Keratinocyte (primary cell): ENCODE measurements at regions not wholly inside any gene's neighbourhood (a gene's known extent, or its start where the extent isn't known, plus 50 kb on each side); places are given as distances from the start of the nearest gene placed in this dataset.

ENCODE experiments used
- DNase-seq: peaks from one replicate; pipeline ENCODE4 v3.0.0-alpha.2; 2011; ENCODE audit warnings: low read depth, missing footprints, low spot score
- FAIRE-seq: peaks from 2 replicates; lab custom pipeline; 2011; peaks lifted over from hg19 to GRCh38; lab: Jason Lieb, UNC
- H2AFZ ChIP-seq: 2 replicates; pipeline ENCODE4 v1.6.0; 2012; ENCODE audit warnings: low read length, control low read depth, inconsistent platforms; ENCODE audit not compliant: control insufficient read depth
- H3K27ac ChIP-seq: 2 replicates; pipeline ENCODE4 v1.5.1; 2011; ENCODE audit warnings: low read length; ENCODE audit not compliant: control insufficient read depth, insufficient read depth
- H3K27me3 ChIP-seq: 3 replicates; pipeline ENCODE4 v1.6.0; 2011; ENCODE audit warnings: low read length; ENCODE audit not compliant: control insufficient read depth, insufficient read depth; ENCODE audit errors: extremely low read depth
- H3K36me3 ChIP-seq, 2 experiments: 2 replicates in 1 of 2; 3 replicates in 1 of 2; pipeline ENCODE4 v1.5.1; 2011; ENCODE audit warnings: low read length in 2 of 2, mild to moderate bottlenecking in 1 of 2; ENCODE audit not compliant: control insufficient read depth in 2 of 2, insufficient read depth in 2 of 2; ENCODE audit errors: extremely low read depth in 1 of 2
- H3K4me1 ChIP-seq: 3 replicates; pipeline ENCODE4 v1.5.1; 2011; ENCODE audit warnings: low read length; ENCODE audit not compliant: control insufficient read depth, insufficient read depth; ENCODE audit errors: extremely low read depth
- H3K4me2 ChIP-seq: 3 replicates; pipeline ENCODE4 v1.6.0; 2011; ENCODE audit warnings: low read depth, low read length; ENCODE audit not compliant: control insufficient read depth, insufficient read depth; ENCODE audit errors: extremely low read depth
- H3K4me3 ChIP-seq, 3 experiments: fragments of 200-600 bp in 1 of 3; sonication (generic) in 1 of 3; 2 replicates in 2 of 3; 3 replicates in 1 of 3; pipeline ENCODE4 v1.5.1; 2011 to 2016; ENCODE audit warnings: low read length in 3 of 3, mild to moderate bottlenecking in 3 of 3, control low read depth in 2 of 3, inconsistent platforms in 1 of 3, low read depth in 1 of 3, mixed read lengths in 1 of 3, mixed run types in 1 of 3, moderate library complexity in 1 of 3; ENCODE audit not compliant: control insufficient read depth in 2 of 3, insufficient read depth in 2 of 3; ENCODE audit errors: extremely low read depth in 1 of 3
- H3K79me2 ChIP-seq: 2 replicates; pipeline ENCODE4 v1.6.0; 2012; ENCODE audit warnings: low read length; ENCODE audit not compliant: control insufficient read depth, insufficient read depth
- H3K9ac ChIP-seq: 3 replicates; pipeline ENCODE4 v1.6.0; 2011; ENCODE audit warnings: low read length; ENCODE audit not compliant: control insufficient read depth, insufficient read depth; ENCODE audit errors: extremely low read depth
- H3K9me1 ChIP-seq: 3 replicates; pipeline ENCODE4 v1.6.0; 2011; ENCODE audit warnings: low read length; ENCODE audit not compliant: control insufficient read depth, insufficient read depth; ENCODE audit errors: extremely low read depth
- H3K9me3 ChIP-seq: 2 replicates; pipeline ENCODE4 v1.5.1; 2012; ENCODE audit warnings: low read depth, low read length; ENCODE audit not compliant: control insufficient read depth
- H4K20me1 ChIP-seq: 3 replicates; pipeline ENCODE4 v1.6.0; 2011; ENCODE audit warnings: low read length; ENCODE audit not compliant: control insufficient read depth, insufficient read depth; ENCODE audit errors: extremely low read depth
- CTCF ChIP-seq, 3 experiments: IDR thresholded peaks in 1 of 3; conservative IDR thresholded peaks in 1 of 3; optimal IDR thresholded peaks in 1 of 3; 2 replicates in 2 of 3; 3 replicates in 1 of 3; pipeline versions ENCODE3 to v1.5.1; 2011; ENCODE audit warnings: low read length in 3 of 3, mild to moderate bottlenecking in 3 of 3, moderate library complexity in 2 of 3, control low read depth in 1 of 3, inconsistent platforms in 1 of 3; ENCODE audit not compliant: insufficient read depth in 2 of 3; ENCODE audit errors: extremely low read depth in 1 of 3
- EZH2 ChIP-seq: IDR thresholded peaks from one replicate; pipeline ENCODE4 v1.6.1; 2012; ENCODE audit warnings: inconsistent platforms, mild to moderate bottlenecking, low read length, moderate library complexity
- dilution Hi-C: fragments of 300-500 bp; cut with MboI; formaldehyde crosslinking; loops from one replicate; pipeline ENCODE4 v1.7.0; 2020; ENCODE audit warnings: low sequenced_read_pairs; ENCODE audit not compliant: extremely low pct_ligation_motif_present

GRCh38 chr17:13981881-13982280 is 87.4 kb upstream of the COX10 start:
- DNase-seq (no peak), FAIRE-seq (no peak)
- no peaks in the 10 kb centered on the region for H3K27me3 ChIP-seq
- H3K36me3 ChIP-seq = no peaks in the 10 kb centered on the region
- no peaks in the 10 kb centered on the region for H3K9me3 ChIP-seq
- H3K27ac ChIP-seq = no peak overlapping the region
- no peaks in the 10 kb centered on the region for H4K20me1 ChIP-seq
- H3K4me1 ChIP-seq = no peaks in the 10 kb centered on the region
- H2AFZ ChIP-seq = no peak overlapping the region
- no peak overlapping the region for H3K9ac ChIP-seq
- H3K79me2 ChIP-seq = no peaks in the 10 kb centered on the region
- H3K4me2 ChIP-seq = no peak overlapping the region
- H3K4me3 ChIP-seq = no peak overlapping the region
- no peak for TF ChIP-seq EZH2
- no peak for TF ChIP-seq CTCF (optimal IDR thresholded peaks at IDR 0.05 in 1 of 3, IDR thresholded peaks at IDR 0.05 in 1 of 3, conservative IDR thresholded peaks at IDR 0.05 in 1 of 3; ENCODE audit: extremely low read depth in 1 of 3, insufficient read depth in 2 of 3, low read length in 3 of 3)
- dilution Hi-C loops = no loop called here
- H3K9me1 ChIP-seq = no peaks in the 10 kb centered on the region

- TF ChIP-seq CTCF (optimal IDR thresholded peaks at IDR 0.05 in 1 of 3, IDR thresholded peaks at IDR 0.05 in 1 of 3, conservative IDR thresholded peaks at IDR 0.05 in 1 of 3; ENCODE audit: extremely low read depth in 1 of 3, insufficient read depth in 2 of 3, low read length in 3 of 3) (no peak), EZH2 (no peak)
- FAIRE-seq (no peak), DNase-seq (no peak)
- dilution Hi-C loops = no loop called here
- H3K9me3 ChIP-seq = no peaks in the 10 kb centered on the region
- no peaks in the 10 kb centered on the region for H3K4me1 ChIP-seq
- no peak overlapping the region for H3K9ac ChIP-seq
- H3K4me2 ChIP-seq = no peak overlapping the region
- H3K4me3 ChIP-seq = no peak overlapping the region
- H3K9me1 ChIP-seq = no peaks in the 10 kb centered on the region
- no peak overlapping the region for H2AFZ ChIP-seq
- no peaks in the 10 kb centered on the region for H3K27me3 ChIP-seq
- H3K79me2 ChIP-seq = no peaks in the 10 kb centered on the region
- H3K27ac ChIP-seq = no peak overlapping the region
- no peaks in the 10 kb centered on the region for H3K36me3 ChIP-seq
- H4K20me1 ChIP-seq = no peaks in the 10 kb centered on the region
Observed at GRCh38 chr17:13984956-13985355, 84.3 kb upstream of the COX10 start.
